ENCODE measurements at regions not wholly inside any gene's neighbourhood (a gene's known extent, or its start where the extent isn't known, plus 50 kb on each side); places are given as distances from the start of the nearest gene placed in this dataset.

- H3K4me1 ChIP-seq (ENCODE audit: control insufficient read depth in 1 of 2, insufficient read depth in 2 of 2, low read length in 2 of 2), result no peaks in the 10 kb centered on the region
- DNase-seq (no peak), ATAC-seq (ENCODE audit: low FRiP score) (no peak)
- H3K4me3 ChIP-seq (ENCODE audit: low read length in 2 of 2), result no peak overlapping the region
- H3K9me3 ChIP-seq (ENCODE audit: control insufficient read depth, low read length), result peaks cover 1% of the 10 kb centered on the region
- no peaks in the 10 kb centered on the region for H3K27me3 ChIP-seq (ENCODE audit: control insufficient read depth in 1 of 2, insufficient read depth in 2 of 2, low read length in 1 of 2)
- no peaks in the 10 kb centered on the region for H3K36me3 ChIP-seq (ENCODE audit: control insufficient read depth in 1 of 2, insufficient read depth in 2 of 2, low read length in 1 of 2)
- intact Hi-C loops (cut with DNase I), result no loop called here
- no peak overlapping the region for H3K27ac ChIP-seq (ENCODE audit: low read depth in 1 of 2, low read length in 2 of 2)
Observed at GRCh38 chr10:61244261-61244775, 208.9 kb downstream of the TMEM26 start.

GRCh38 chr10:61232780-61233179, 220.4 kb downstream of the TMEM26 start:
- Histone ChIP-seq H3K4me1 (ENCODE audit: control insufficient read depth in 1 of 2, insufficient read depth in 2 of 2, low read length in 2 of 2) (no peaks in the 10 kb centered on the region), H3K27ac (ENCODE audit: low read depth in 1 of 2, low read length in 2 of 2) (no peak overlapping the region), H3K4me3 (ENCODE audit: low read length in 2 of 2) (no peak overlapping the region), H3K9me3 (ENCODE audit: control insufficient read depth, low read length) (no peaks in the 10 kb centered on the region), H3K27me3 (ENCODE audit: control insufficient read depth in 1 of 2, insufficient read depth in 2 of 2, low read length in 1 of 2) (no peaks in the 10 kb centered on the region), H3K36me3 (ENCODE audit: control insufficient read depth in 1 of 2, insufficient read depth in 2 of 2, low read length in 1 of 2) (no peaks in the 10 kb centered on the region)
- no peak for ATAC-seq (ENCODE audit: low FRiP score)
- DNase-seq, result no peak
- intact Hi-C loops (cut with DNase I), result no loop called here

GRCh38 chr10:61225939-61226338, 227.2 kb downstream of the TMEM26 start:
- H3K36me3 ChIP-seq (ENCODE audit: control insufficient read depth in 1 of 2, insufficient read depth in 2 of 2, low read length in 1 of 2), result no peaks in the 10 kb centered on the region
- H3K27ac ChIP-seq (ENCODE audit: low read depth in 1 of 2, low read length in 2 of 2), result no peak overlapping the region
- DNase-seq (no peak), ATAC-seq (ENCODE audit: low FRiP score) (no peak)
- H3K4me3 ChIP-seq (ENCODE audit: low read length in 2 of 2), result no peak overlapping the region
- H3K9me3 ChIP-seq (ENCODE audit: control insufficient read depth, low read length), result no peaks in the 10 kb centered on the region
- H3K4me1 ChIP-seq (ENCODE audit: control insufficient read depth in 1 of 2, insufficient read depth in 2 of 2, low read length in 2 of 2), result no peaks in the 10 kb centered on the region
- intact Hi-C loops (cut with DNase I), result no loop called here
- no peaks in the 10 kb centered on the region for H3K27me3 ChIP-seq (ENCODE audit: control insufficient read depth in 1 of 2, insufficient read depth in 2 of 2, low read length in 1 of 2)

GRCh38 chr10:61223576-61223975, 229.6 kb downstream of the TMEM26 start:
- H3K27me3 ChIP-seq (ENCODE audit: control insufficient read depth in 1 of 2, insufficient read depth in 2 of 2, low read length in 1 of 2), result no peaks in the 10 kb centered on the region
- H3K36me3 ChIP-seq (ENCODE audit: control insufficient read depth in 1 of 2, insufficient read depth in 2 of 2, low read length in 1 of 2), result no peaks in the 10 kb centered on the region
- intact Hi-C loops (cut with DNase I), result no loop called here
- no peak overlapping the region for H3K4me3 ChIP-seq (ENCODE audit: low read length in 2 of 2)
- H3K4me1 ChIP-seq (ENCODE audit: control insufficient read depth in 1 of 2, insufficient read depth in 2 of 2, low read length in 2 of 2), result no peaks in the 10 kb centered on the region
- H3K27ac ChIP-seq (ENCODE audit: low read depth in 1 of 2, low read length in 2 of 2), result no peak overlapping the region
- H3K9me3 ChIP-seq (ENCODE audit: control insufficient read depth, low read length), result no peaks in the 10 kb centered on the region
- ATAC-seq (ENCODE audit: low FRiP score) (no peak), DNase-seq (no peak)

GRCh38 chr10:61219696-61220095, 233.5 kb downstream of the TMEM26 start:
- 34 to 47% methylated on average over 1 of the region's 1 CpG for whole genome bisulfite sequencing, 2 donors
- Histone ChIP-seq H3K27me3 (ENCODE audit: control insufficient read depth in 1 of 2, insufficient read depth in 2 of 2, low read length in 1 of 2) (no peaks in the 10 kb centered on the region), H3K9me3 (ENCODE audit: control insufficient read depth, low read length) (no peaks in the 10 kb centered on the region), H3K36me3 (ENCODE audit: control insufficient read depth in 1 of 2, insufficient read depth in 2 of 2, low read length in 1 of 2) (no peaks in the 10 kb centered on the region), H3K27ac (ENCODE audit: low read depth in 1 of 2, low read length in 2 of 2) (no peak overlapping the region), H3K4me1 (ENCODE audit: control insufficient read depth in 1 of 2, insufficient read depth in 2 of 2, low read length in 2 of 2) (no peaks in the 10 kb centered on the region), H3K4me3 (ENCODE audit: low read length in 2 of 2) (no peak overlapping the region)
- ATAC-seq (ENCODE audit: low FRiP score) (no peak), DNase-seq (no peak)
- intact Hi-C loops (cut with DNase I), result no loop called here

GRCh38 chr10:61217851-61218565, 235.2 kb downstream of the TMEM26 start:
- 84 to 87% methylated on average over 3 of the region's 3 CpGs for WGBS, 2 donors
- ATAC-seq (ENCODE audit: low FRiP score) (no peak), DNase-seq (no peak)
- H3K27me3 ChIP-seq (ENCODE audit: control insufficient read depth in 1 of 2, insufficient read depth in 2 of 2, low read length in 1 of 2), result no peaks in the 10 kb centered on the region
- no peaks in the 10 kb centered on the region for H3K4me1 ChIP-seq (ENCODE audit: control insufficient read depth in 1 of 2, insufficient read depth in 2 of 2, low read length in 2 of 2)
- no peaks in the 10 kb centered on the region for H3K9me3 ChIP-seq (ENCODE audit: control insufficient read depth, low read length)
- H3K27ac ChIP-seq (ENCODE audit: low read depth in 1 of 2, low read length in 2 of 2), result no peak overlapping the region
- intact Hi-C loops (cut with DNase I), result no loop called here
- no peaks in the 10 kb centered on the region for H3K36me3 ChIP-seq (ENCODE audit: control insufficient read depth in 1 of 2, insufficient read depth in 2 of 2, low read length in 1 of 2)
- no peak overlapping the region for H3K4me3 ChIP-seq (ENCODE audit: low read length in 2 of 2)

GRCh38 chr10:61215246-61215645, 237.9 kb downstream of the TMEM26 start:
- 88 to 91% methylated on average over 1 of the region's 1 CpG for WGBS, 2 donors
- Histone ChIP-seq H3K4me3 (ENCODE audit: low read length in 2 of 2) (no peak overlapping the region), H3K4me1 (ENCODE audit: control insufficient read depth in 1 of 2, insufficient read depth in 2 of 2, low read length in 2 of 2) (no peaks in the 10 kb centered on the region), H3K36me3 (ENCODE audit: control insufficient read depth in 1 of 2, insufficient read depth in 2 of 2, low read length in 1 of 2) (no peaks in the 10 kb centered on the region), H3K9me3 (ENCODE audit: control insufficient read depth, low read length) (no peaks in the 10 kb centered on the region), H3K27me3 (ENCODE audit: control insufficient read depth in 1 of 2, insufficient read depth in 2 of 2, low read length in 1 of 2) (no peaks in the 10 kb centered on the region), H3K27ac (ENCODE audit: low read depth in 1 of 2, low read length in 2 of 2) (no peak overlapping the region)
- ATAC-seq (ENCODE audit: low FRiP score) (no peak), DNase-seq (no peak)
- intact Hi-C loops (cut with DNase I), result no loop called here

- Histone ChIP-seq H3K36me3 (ENCODE audit: control insufficient read depth in 1 of 2, insufficient read depth in 2 of 2, low read length in 1 of 2) (no peaks in the 10 kb centered on the region), H3K4me1 (ENCODE audit: control insufficient read depth in 1 of 2, insufficient read depth in 2 of 2, low read length in 2 of 2) (no peaks in the 10 kb centered on the region), H3K9me3 (ENCODE audit: control insufficient read depth, low read length) (no peaks in the 10 kb centered on the region), H3K27ac (ENCODE audit: low read depth in 1 of 2, low read length in 2 of 2) (no peak overlapping the region), H3K4me3 (ENCODE audit: low read length in 2 of 2) (no peak overlapping the region), H3K27me3 (ENCODE audit: control insufficient read depth in 1 of 2, insufficient read depth in 2 of 2, low read length in 1 of 2) (no peaks in the 10 kb centered on the region)
- DNase-seq, result no peak
- no peak for ATAC-seq (ENCODE audit: low FRiP score)
- 81 to 86% methylated on average over 2 of the region's 2 CpGs for WGBS, 2 donors
- intact Hi-C loops (cut with DNase I), result no loop called here
Observed at GRCh38 chr10:61211468-61211867, 241.7 kb downstream of the TMEM26 start.

- Histone ChIP-seq H3K4me3 (ENCODE audit: low read length in 2 of 2) (no peak overlapping the region), H3K9me3 (ENCODE audit: control insufficient read depth, low read length) (no peaks in the 10 kb centered on the region), H3K27ac (ENCODE audit: low read depth in 1 of 2, low read length in 2 of 2) (peak overlapping the region in 1 of 2 donors; percentile 57), H3K4me1 (ENCODE audit: control insufficient read depth in 1 of 2, insufficient read depth in 2 of 2, low read length in 2 of 2) (no peaks in the 10 kb centered on the region), H3K36me3 (ENCODE audit: control insufficient read depth in 1 of 2, insufficient read depth in 2 of 2, low read length in 1 of 2) (no peaks in the 10 kb centered on the region), H3K27me3 (ENCODE audit: control insufficient read depth in 1 of 2, insufficient read depth in 2 of 2, low read length in 1 of 2) (no peaks in the 10 kb centered on the region)
- ATAC-seq (ENCODE audit: low FRiP score), result no peak
- WGBS, 2 donors, result 0 to 4% methylated on average over 1 of the region's 1 CpG
- DNase-seq, result no peak
- intact Hi-C loops (cut with DNase I), result no loop called here
Observed at GRCh38 chr10:61197057-61197456, 253.1 kb upstream of the RHOBTB1 start.
